Endothelial cell of hepatic sinusoid (primary cell): ENCODE measurements at regions not wholly inside any gene's neighbourhood (a gene's known extent, or its start where the extent isn't known, plus 50 kb on each side); places are given as distances from the start of the nearest gene placed in this dataset.

Experiments used
- in situ Hi-C: cut with HindIII; loops from 2 replicates; pipeline ENCODE4 v1.10.0; 2017; ENCODE audit warnings: low sequenced_read_pairs

GRCh38 chr14:104499784-104500760 is 79.5 kb upstream of the C14orf180 start:
- in situ Hi-C loops = no loop called here

GRCh38 chr14:104502060-104502459 is 77.5 kb upstream of the C14orf180 start:
- in situ Hi-C loops = no loop called here

GRCh38 chr14:104503691-104504090 is 75.9 kb upstream of the C14orf180 start:
- in situ Hi-C loops = no loop called here

- in situ Hi-C loops = no loop called here
Measured at GRCh38 chr14:104504172-104504735, 75.3 kb upstream of the C14orf180 start.

- in situ Hi-C loops = no loop called here
Measured at GRCh38 chr14:104505085-104506074, 74.2 kb upstream of the C14orf180 start.

GRCh38 chr14:104506461-104507253 is 72.9 kb upstream of the C14orf180 start:
- in situ Hi-C loops = no loop called here

- in situ Hi-C loops = no loop called here
Measured at GRCh38 chr14:104507443-104507842, 72.1 kb upstream of the C14orf180 start.

GRCh38 chr14:104509673-104510072 is 69.9 kb upstream of the C14orf180 start:
- in situ Hi-C loops = no loop called here

- in situ Hi-C loops = no loop called here
Measured at GRCh38 chr14:104510216-104510615, 69.3 kb upstream of the C14orf180 start.

GRCh38 chr14:104510794-104511611 is 68.6 kb upstream of the C14orf180 start:
- in situ Hi-C loops = no loop called here

- in situ Hi-C loops = no loop called here
Measured at GRCh38 chr14:104512061-104512460, 67.5 kb upstream of the C14orf180 start.

GRCh38 chr14:104512771-104513640 is 66.6 kb upstream of the C14orf180 start:
- in situ Hi-C loops = no loop called here

GRCh38 chr14:104513641-104514046 is 65.9 kb upstream of the C14orf180 start:
- in situ Hi-C loops = no loop called here

GRCh38 chr14:104514156-104514848 is 65.3 kb upstream of the C14orf180 start:
- in situ Hi-C loops = no loop called here

- in situ Hi-C loops = no loop called here
Measured at GRCh38 chr14:104515059-104515810, 64.3 kb upstream of the C14orf180 start.

GRCh38 chr14:104515811-104516780 is 63.5 kb upstream of the C14orf180 start:
- in situ Hi-C loops = no loop called here
